Ectodermal cell (in vitro differentiated cells): ENCODE measurements at regions not wholly inside any gene's neighbourhood (a gene's known extent, or its start where the extent isn't known, plus 50 kb on each side); places are given as distances from the start of the nearest gene placed in this dataset.

Experiments used
- H3K27ac ChIP-seq: 2 replicates; pipeline ENCODE4 v1.7.0; 2013; ENCODE audit warnings: mild to moderate bottlenecking, low read depth, low read length; ENCODE audit not compliant: insufficient read depth, poor library complexity, severe bottlenecking
- H3K27me3 ChIP-seq: 2 replicates; pipeline ENCODE4 v1.7.0; 2013; ENCODE audit warnings: mild to moderate bottlenecking, low read length; ENCODE audit not compliant: insufficient read depth, control insufficient read depth, poor library complexity, severe bottlenecking
- H3K36me3 ChIP-seq: one replicate; pipeline ENCODE4 v1.7.0; 2013; ENCODE audit warnings: low read length; ENCODE audit not compliant: control insufficient read depth, insufficient read depth
- H3K4me1 ChIP-seq: one replicate; pipeline ENCODE4 v1.7.0; 2013; ENCODE audit warnings: low read length; ENCODE audit not compliant: control insufficient read depth, insufficient read depth
- H3K4me3 ChIP-seq: 2 replicates; pipeline ENCODE4 v1.7.0; 2013; ENCODE audit warnings: low read depth, low read length, control low read depth; ENCODE audit not compliant: insufficient read depth
- H3K9me3 ChIP-seq: 2 replicates; pipeline ENCODE4 v1.7.0; 2013; ENCODE audit warnings: mild to moderate bottlenecking, low read length, moderate library complexity; ENCODE audit not compliant: control insufficient read depth
- WGBS, 2 experiments: methylation state at CpG; one replicate each; pipeline ENCODE4 v1.1.7; 2013; ENCODE audit warnings: missing lambda C conversion rate in 2 of 2; 5-methylcytosine and 5-hydroxymethylcytosine counted together

GRCh38 chr20:37579106-37579505 lies 51.4 kb upstream of the BLCAP start:
- Histone ChIP-seq H3K9me3 (no peaks in the 10 kb centered on the region), H3K27ac (no peak overlapping the region), H3K36me3 (no peaks in the 10 kb centered on the region), H3K27me3 (no peaks in the 10 kb centered on the region), H3K4me3 (no peak overlapping the region), H3K4me1 (peaks cover 6% of the 10 kb centered on the region)
- 86 to 89% methylated on average over 7 of the region's 7 CpGs for WGBS, 2 experiments

DNA sequence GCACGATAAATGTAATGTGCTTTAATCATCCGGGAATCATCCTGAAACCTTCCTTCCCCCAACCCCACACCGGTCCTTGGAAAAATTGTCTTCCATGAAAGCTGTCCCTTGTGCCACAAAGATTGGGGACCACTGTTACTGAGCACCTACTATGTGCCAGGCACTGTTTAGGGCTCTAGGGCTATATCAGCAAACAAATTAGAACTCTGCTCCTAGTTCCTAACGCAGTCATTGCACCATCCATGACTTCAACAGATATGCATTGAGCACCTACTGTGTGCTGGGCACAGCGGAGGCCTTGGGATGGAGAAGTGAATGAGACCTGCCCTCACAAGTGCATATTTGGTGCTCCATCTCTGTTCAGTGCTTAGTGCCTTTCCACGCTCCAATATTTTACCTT lies 50.3 kb upstream of the BLCAP start:
- Histone ChIP-seq H3K4me3 (no peak overlapping the region), H3K27me3 (no peaks in the 10 kb centered on the region), H3K27ac (no peak overlapping the region), H3K36me3 (no peaks in the 10 kb centered on the region), H3K9me3 (no peaks in the 10 kb centered on the region), H3K4me1 (peaks cover 6% of the 10 kb centered on the region)
- WGBS, 2 experiments = 84 to 86% methylated on average over 5 to 6 of the region's 6 CpGs
